RPMI8226 (cell line): ENCODE measurements at regions not wholly inside any gene's neighbourhood (a gene's known extent, or its start where the extent isn't known, plus 50 kb on each side); places are given as distances from the start of the nearest gene placed in this dataset.
"Not testable (repeated sequence)": the region's sequence is repeated elsewhere in the genome, so short reads cannot be mapped to it uniquely, and the experiment has no call there.

Source experiments
- DNase-seq: peaks from one replicate; pipeline ENCODE4 v3.0.0-alpha.2; 2015

DNA sequence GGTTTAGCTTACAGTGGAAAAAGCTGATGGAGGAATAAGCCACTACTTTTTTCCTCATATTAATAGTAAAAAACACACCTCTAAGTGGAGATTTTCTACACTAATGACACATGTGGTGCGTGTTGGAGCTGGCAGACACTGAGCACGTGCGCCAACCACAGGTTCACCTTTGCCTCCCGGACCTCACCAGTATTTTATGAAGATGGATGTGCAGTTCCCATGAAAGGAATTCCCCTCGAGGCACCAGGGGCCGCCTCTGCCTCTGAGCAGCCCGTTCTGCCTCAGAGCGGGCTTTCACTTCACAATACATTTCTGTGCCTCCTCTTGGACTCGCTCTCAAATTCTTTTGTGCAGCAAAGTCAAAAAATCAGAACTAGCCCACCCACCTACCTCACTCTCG is 477.5 kb upstream of the ADARB2 start:
- no peak for DNase-seq

DNA sequence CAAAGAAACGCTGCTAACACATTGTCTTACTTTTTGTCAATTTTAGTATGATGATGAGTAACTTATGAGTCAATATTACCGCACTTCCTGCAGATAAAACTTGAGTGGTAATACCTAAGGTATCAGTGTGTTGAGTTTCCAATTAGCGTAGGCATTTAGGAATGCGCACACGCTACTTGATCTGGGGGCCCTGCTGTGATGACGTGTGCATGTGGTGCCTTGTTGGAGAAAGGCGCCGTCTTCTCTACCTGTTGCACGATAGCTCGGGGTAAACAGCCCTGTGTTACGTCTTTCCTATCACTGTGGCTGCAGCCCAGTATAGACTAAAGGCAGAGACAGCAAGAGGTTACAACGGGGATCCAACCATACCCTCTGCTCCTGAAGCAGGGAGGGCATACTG is 476.8 kb upstream of the ADARB2 start:
- no peak for DNase-seq

GRCh38 chr10:2212244-2212834 is 475.0 kb upstream of the ADARB2 start:
- no peak for DNase-seq

DNA sequence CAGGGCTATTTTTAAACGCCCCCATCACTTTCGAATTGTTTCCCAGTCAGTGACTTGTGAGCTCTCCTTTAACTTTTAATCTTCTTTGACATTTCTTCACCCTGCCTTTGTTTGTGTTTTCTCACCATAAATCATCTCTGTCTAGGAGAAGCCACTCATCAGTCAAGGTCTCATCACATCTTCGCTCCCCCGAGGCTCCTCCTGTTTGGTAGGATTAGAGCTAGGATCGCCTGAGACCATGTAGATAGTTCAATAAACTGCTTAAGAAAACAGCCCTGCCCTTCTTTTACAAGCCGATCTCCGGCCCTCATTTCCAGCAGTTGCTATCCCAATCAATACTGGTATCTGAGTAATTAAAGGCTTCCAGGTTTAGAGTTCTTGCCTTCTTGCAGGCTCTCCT is 472.8 kb upstream of the ADARB2 start:
- no peak for DNase-seq

- DNase-seq: no peak
Measured at GRCh38 chr10:2208106-2208505, 470.8 kb upstream of the ADARB2 start.

- peak; percentile 35 for DNase-seq
Measured at GRCh38 chr10:2207246-2207922, 470.1 kb upstream of the ADARB2 start.

GRCh38 chr10:2205406-2205805 is 468.1 kb upstream of the ADARB2 start:
- no peak for DNase-seq

- DNase-seq: no peak
Measured at GRCh38 chr10:2202401-2202800, 465.1 kb upstream of the ADARB2 start.

GRCh38 chr10:2201534-2202099 is 464.3 kb upstream of the ADARB2 start:
- DNase-seq: no peak

GRCh38 chr10:2197663-2198062 is 460.3 kb upstream of the ADARB2 start:
- DNase-seq: no peak

- no peak for DNase-seq
Measured at GRCh38 chr10:2196272-2196671, 458.9 kb upstream of the ADARB2 start.

GRCh38 chr10:2189356-2189755 is 452.0 kb upstream of the ADARB2 start:
- not testable (repeated sequence) for DNase-seq

DNA sequence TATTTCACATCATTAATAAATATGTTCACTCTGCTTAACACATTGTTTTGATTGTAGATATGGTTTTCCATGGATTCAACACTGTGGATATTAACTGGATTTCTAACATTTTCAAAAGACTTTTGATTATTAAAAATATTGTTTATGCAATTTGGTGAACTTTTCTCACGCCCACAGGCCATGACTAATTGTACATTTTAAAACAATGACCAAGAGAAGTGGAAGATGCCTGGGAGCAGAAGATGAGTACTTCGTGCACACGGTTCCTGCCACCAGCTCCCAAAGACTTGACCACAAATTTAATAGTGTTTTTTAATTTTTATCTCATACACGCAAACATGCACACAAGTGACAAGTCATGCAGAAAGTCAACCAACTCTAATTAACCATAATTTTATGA is 451.0 kb upstream of the ADARB2 start:
- DNase-seq: no peak

- DNase-seq: no peak
Measured at GRCh38 chr10:2173327-2173726, 436.0 kb upstream of the ADARB2 start.

DNA sequence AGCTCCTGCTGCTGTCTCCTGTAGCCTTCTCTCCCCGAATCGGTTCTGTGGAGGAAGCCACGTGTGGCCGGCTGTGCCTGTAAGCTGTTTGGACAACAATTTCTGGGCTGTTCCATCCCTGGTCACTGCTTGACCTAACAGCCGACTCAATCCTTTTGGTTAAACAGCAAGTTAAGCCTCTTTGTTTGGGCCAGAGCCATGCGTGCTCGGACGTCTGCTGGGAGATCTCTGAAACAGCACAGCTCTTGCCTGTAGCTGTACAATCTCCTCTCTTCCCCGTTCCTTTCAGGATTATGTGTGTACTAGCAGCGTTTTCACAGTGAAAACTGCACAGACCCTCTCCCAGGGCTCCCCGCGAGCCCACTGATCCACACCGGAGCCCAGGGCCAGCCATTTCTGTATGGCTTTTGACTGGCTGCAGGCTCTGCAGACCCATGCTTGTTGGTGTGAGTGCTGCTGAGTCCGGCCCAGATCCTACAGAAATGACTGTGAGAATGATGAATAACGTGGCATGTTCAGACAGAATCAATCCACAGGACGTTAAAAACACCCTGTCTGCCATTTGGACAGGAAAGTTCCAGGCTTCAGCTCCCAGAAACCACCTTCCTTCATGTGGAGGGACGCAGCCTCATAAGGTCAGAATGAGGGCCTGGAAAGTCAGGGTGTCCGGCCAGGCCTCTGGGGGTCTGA is 428.6 kb upstream of the ADARB2 start:
- no peak for DNase-seq

DNA sequence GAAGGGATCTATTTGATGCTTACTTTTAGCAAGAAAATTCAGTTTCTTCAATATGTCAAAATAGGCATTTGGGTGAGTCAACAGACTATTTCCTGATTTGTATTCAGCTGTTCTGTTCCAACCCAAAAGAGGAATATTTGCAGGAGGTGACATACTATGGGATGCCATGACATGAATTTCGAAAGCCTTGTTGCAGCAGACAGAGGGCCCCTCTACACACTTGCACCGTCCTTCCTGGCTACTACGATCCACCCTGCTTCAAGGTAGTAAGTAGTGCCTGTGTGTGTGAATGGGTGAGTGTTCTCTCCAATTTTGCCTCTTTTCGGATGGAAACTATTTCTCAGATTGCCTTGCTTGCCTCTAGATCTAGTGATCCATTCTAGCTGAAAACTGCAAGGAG is 413.0 kb upstream of the ADARB2 start:
- DNase-seq: no peak

DNA sequence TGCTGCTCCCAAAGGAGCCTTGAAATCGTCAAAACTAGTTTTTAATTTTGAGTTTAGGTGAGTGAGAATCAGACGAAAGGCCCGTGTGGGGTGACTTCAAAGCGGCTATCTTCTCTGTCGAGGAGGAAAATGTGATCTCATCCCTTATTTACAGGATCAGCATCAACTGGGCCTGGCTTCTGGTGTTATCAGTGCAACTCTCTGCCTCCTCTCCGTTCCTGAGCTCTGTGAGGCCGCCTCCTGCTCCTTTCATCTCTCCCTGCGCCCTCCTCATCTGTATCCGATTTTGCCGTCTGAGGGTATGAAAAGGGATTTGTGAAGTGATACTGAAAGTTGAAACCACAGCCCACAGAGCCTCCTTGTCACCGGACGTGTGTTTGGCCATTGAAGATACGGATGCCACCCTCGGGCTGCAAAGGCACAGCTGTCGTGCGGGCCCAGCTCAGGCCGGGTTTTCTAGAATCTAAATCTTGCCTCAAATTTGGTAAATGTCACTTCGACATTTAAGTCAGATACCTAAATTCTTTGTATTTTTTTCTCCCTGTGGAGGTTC is 408.7 kb upstream of the ADARB2 start:
- peak; percentile 33 for DNase-seq

GRCh38 chr10:2145491-2145890 is 408.2 kb upstream of the ADARB2 start:
- no peak for DNase-seq

DNA sequence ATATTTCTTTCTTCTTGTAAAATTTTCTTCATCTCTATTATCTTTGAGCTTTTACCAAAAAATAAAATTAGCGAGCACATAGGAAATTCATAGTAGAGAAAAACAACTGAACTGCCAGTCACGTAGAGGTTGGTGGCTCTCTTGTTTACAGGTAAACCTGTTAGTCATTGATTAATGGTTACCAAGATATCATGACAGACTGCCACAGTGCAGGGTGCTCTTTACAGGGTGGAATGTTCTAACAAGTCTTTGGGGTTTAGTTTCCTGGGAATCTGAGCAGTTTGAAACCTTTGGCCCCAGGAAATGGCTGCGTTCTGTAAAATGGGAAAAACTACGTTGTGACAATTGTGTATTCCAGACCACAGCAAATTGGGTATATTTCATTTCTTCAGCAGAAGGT is 407.3 kb upstream of the ADARB2 start:
- DNase-seq: no peak

- DNase-seq: no peak
Measured at GRCh38 chr10:2143213-2143835, 406.0 kb upstream of the ADARB2 start.

DNA sequence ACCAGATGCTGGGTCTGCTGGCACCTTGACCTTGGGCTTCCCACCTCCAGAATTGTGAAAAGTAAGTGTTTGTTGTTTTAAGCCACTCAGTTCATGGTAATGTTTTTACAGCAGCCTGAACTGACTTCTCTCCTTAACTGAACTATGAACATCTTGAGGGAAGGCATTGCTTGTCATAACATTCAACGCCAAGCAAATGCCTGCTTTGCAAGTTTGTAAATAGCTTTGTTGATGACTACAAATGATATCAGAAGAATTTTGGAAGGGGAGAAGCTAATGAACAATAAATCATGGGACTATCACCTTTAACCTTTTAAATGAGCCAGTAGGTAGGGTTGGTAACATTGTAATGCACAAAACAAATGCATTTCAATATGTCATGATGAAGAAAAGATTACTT is 402.4 kb upstream of the ADARB2 start:
- DNase-seq: no peak

DNA sequence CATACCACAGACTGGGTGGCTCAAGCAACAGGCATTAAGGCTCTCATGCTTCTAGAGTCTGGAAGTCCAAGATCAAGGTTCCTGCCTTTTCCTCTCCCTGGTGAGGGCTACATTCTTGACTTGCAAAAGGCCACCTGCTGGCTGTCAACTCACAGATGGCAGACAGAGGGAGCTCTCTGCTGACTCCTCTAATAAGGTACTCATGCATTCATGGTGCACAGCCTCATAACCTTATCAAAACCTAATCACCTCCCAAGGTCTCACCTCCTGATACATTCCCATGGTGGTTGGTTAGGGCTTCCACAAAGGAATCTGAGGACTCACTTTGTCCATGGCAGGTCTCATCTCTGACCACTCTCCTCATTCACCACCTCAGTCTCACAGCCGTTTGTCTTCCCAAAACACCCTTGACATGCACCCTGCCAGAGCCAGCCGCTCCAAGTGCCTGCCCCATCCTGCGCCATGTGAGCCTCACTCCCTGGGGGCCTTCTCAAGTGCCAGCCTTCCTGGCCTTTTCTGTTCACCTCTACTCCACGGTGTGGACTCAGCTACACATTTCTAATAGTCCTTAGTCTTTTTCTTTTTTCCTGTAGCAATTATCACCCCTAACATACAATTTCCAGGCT is 400.3 kb upstream of the ADARB2 start:
- DNase-seq: peak; percentile 16
